ENCODE measurements at regions not wholly inside any gene's neighbourhood (a gene's known extent, or its start where the extent isn't known, plus 50 kb on each side); places are given as distances from the start of the nearest gene placed in this dataset.
"Not testable (repeated sequence)": the region's sequence is repeated elsewhere in the genome, so short reads cannot be mapped to it uniquely, and the experiment has no call there.

DNA sequence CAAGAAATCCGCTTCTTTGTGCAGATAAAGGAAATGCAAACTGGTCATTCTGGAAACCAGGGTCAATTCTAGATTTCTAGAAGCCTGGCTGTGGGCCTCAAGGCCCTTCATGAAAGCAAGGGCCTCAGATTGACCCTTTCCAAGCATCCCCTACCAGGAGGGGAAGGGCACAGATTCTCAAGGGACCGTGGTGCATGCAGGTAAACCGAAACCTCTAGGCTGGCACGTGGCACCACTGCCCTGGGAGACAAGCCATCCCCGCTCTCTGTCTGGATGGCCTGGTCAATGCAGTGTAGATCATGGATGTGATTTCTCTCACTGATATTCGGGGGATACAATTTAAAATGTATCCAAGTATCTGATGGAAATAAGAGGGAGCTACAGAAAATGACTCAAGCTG, 69.4 kb downstream of the TOMM20 start:
- no peak for DNase-seq (ENCODE audit: low spot score)

- no peak for DNase-seq (ENCODE audit: low spot score)
Observed at GRCh38 chr1:235058695-235059094, 69.9 kb downstream of the TOMM20 start.

GRCh38 chr1:235057385-235058306, 71.0 kb downstream of the TOMM20 start:
- DNase-seq (ENCODE audit: low spot score) = no peak

DNA sequence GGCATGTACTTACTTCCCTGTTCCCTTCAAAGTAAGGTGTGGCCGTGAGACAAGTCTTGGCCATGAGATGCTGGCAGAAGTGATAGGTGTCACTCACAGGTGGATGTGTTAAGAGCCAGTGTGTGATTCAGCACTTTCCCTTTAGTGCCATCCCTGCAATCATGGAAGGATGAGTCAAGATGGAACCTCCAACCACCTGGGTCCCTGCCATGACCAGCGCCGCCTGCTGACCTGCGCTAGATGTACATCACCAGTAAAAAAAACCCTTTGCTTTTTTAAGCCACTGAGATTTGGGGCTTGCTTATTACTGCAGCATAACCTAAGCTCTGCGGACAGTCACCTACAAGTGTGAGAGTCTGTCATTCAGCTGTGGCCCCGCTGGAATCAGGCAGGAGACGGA, 71.7 kb downstream of the TOMM20 start:
- no peak for DNase-seq (ENCODE audit: low spot score)

GRCh38 chr1:235054936-235055335, 73.7 kb downstream of the TOMM20 start:
- no peak for DNase-seq (ENCODE audit: low spot score)

DNA sequence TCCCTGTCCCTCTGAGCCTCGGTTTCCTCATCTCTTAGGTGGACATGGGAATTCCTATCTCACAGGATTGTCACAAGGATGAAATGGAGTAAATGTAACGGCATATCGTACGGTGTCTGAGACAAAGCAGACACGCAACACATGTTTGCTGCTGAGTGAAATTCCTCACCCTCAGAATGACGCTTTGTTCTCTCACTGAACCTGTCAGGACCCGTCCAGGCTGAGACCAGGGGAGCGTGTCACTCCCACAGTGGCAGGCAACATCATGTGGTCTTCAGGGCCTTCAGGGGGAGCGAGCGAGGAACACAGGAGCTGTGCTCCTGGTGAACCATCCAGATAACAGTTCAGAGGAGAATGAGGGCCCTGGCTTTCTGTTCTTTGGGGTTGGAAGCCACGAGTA, 74.2 kb downstream of the TOMM20 start:
- DNase-seq (ENCODE audit: low spot score) = no peak

DNA sequence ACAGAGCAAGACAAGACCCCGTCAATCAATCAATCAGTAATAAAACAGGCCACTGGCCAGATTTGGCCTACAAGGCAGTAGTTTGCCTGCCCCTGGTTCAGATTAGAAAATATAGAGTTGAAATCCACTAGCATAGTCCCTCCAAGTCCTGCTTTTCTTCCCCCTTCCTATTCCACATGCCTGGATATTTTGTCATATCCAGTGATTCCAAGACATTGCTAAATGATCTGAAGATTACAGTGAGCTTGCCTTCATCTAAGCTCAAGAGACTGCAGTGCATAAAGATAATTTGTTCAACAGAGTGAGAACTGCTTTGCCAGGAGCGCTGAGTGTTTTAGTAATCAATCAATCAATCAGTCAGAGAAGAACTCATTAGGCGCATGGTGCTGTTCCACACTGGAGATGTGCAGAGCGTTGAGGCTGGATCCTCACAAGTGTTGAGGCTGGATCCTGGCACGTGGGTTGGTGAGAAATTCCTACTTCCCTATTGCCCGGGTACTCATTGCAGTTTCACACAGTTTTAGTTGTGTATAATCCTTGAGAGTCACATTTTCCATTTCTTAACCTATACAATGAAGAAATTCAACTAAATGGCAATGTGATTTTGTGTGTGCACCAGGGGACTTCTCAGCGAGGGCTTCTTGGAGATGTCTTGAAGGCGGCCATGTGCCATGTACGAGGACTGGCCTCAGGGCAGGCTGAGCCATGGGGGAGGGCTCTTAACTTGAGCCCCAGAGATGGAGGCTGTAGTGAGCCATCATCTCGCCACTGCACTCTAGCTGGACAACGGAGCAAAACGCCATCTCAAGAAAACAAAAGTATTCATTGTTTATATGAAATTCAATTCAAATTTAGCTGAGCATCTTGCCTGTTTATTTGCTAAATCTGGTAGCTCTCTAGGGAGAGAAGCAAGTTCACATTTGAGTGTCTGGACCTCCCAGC, 76.3 kb downstream of the TOMM20 start:
- no peak for DNase-seq (ENCODE audit: low spot score)

DNA sequence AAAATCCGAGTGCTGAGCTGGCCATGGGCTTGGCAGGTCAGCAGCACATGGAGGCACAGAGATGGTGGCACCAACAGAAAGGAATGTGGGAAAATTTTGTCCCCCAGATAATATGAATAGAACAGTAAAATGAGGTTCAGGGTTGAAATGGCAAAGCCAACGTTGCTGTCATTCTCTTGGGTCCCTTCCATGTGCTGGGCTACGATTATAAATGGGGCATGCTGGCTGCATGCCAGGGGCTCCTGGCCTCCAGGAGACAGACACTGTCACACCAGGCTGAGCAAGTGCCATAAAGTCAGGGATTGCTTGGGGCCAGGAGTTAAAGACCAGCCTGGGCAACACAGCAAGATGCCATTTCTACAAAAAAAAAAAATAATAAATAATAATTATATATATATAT, 77.1 kb downstream of the TOMM20 start:
- no peak for DNase-seq (ENCODE audit: low spot score)

GRCh38 chr1:235050911-235051360, 77.7 kb downstream of the TOMM20 start:
- DNase-seq (ENCODE audit: low spot score) = no peak

GRCh38 chr1:235049716-235050378, 78.8 kb downstream of the TOMM20 start:
- DNase-seq (ENCODE audit: low spot score) = not testable (repeated sequence)

- no peak for DNase-seq (ENCODE audit: low spot score)
Observed at GRCh38 chr1:235049217-235049616, 79.4 kb downstream of the TOMM20 start.

DNA sequence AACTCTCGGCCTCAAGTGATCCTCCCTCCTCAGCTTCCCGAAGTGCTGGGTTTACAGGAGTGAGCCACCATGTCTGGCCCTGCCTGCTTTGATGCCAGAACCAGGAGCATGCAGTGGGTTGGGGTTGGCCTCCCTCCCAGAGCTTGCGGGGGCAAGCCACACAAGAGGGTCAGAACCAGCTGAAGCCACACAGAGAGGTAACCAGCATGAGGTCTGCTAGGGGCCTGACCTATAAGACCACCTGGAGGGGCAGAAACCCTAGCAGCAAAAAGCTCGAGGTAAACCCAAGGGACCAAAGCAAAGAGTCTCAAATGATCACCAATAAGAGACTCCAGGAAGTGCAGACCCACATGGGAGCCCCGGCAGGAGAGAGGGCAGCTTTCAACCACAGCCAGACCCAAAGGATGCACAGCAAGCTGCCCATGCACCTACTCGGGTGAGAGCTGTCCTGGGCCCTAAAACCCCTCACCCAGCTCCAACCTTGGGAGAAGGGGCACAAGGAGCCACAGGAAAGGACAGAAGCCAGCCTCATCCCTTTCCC, 81.2 kb downstream of the TOMM20 start:
- no peak for DNase-seq (ENCODE audit: low spot score)

- DNase-seq (ENCODE audit: low spot score) = no peak
Observed at GRCh38 chr1:235045921-235046601, 82.6 kb downstream of the TOMM20 start.

DNA sequence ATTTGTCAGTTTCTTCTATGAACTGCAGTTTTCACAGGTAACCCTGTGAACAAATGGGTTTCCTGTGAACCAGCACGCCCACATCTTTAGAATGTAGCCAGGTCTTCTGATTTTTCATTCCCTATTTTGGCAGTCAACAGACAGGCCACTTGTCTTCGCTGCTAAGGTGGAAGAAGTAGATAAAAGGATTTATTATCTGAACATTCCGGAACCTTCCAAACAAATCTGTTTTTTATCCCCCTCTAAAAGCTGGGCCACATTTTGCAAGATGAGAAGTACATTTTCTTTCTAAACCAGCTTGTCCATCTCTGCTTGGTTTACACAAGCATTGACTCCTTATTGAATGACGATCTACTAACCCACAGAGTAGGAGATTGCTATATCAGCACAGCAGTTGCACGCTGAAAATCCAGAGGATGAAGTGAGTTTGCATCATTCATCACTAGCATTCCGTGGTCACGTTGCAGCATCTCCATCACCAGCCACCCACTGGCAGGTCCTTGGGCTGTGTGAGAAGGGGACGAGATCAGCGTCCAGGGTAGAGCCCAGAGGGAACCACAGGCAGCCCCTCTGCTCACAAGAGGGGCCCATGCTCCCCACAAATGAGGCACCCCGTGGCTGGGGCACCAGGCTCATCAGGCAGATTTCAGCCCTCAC, 83.5 kb downstream of the TOMM20 start:
- no peak for DNase-seq (ENCODE audit: low spot score)

DNA sequence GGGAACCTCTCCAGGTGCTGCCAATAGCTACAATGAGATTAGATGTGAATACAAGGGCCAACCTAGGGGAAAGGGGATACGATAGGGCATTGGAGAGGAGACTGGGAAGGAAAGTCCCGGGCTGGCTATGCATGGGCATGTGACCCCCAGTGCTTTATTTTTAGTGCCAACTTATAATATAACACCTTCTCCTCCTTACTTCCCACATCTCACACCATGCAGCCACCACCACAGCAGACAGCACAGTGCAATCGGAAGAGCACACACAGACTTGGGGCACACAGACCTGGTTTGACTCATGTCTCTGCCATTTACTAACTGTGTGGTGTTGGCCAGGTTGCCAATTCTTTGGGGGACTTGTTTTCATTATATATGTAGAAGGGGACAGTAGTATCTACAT, 85.4 kb downstream of the TOMM20 start:
- no peak for DNase-seq (ENCODE audit: low spot score)

GRCh38 chr1:235038701-235039100, 89.9 kb downstream of the TOMM20 start:
- DNase-seq (ENCODE audit: low spot score) = no peak

DNA sequence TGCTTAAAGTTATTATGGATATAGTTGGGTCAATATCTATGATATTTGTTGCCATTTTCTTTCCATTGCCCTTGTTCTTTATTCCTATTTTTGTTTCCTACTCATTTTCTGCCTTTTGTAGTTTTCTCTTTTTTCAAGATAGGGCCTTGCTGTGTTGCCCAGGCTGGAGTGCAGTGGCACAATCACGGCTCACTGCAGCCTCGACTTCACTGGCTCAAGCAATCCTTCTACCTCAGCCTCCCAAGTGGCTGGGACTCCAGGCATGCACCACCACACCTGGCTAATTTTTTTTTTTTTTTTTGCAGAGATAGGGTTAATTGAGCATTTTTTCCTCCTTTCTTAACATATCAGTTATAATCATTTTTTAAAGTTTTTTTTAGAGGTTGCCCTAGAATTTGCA, 92.7 kb downstream of the TOMM20 start:
- no peak for DNase-seq (ENCODE audit: low spot score)

GRCh38 chr1:235030919-235031596, 97.6 kb downstream of the TOMM20 start:
- DNase-seq (ENCODE audit: low spot score) = no peak

GRCh38 chr1:235027862-235028250, 100.8 kb downstream of the TOMM20 start:
- DNase-seq (ENCODE audit: low spot score) = no peak

Measured in germinal center (tissue), 1 donor.